ENCODE measurements at regions not wholly inside any gene's neighbourhood (a gene's known extent, or its start where the extent isn't known, plus 50 kb on each side); places are given as distances from the start of the nearest gene placed in this dataset.

GRCh38 chr7:8931906-8932646 is 498.7 kb downstream of the NXPH1 start:
- DNase-seq (ENCODE audit: low spot score) = no peak
- intact Hi-C loops (cut with DNase I) = no loop called here

- intact Hi-C loops (cut with DNase I) = no loop called here
- DNase-seq (ENCODE audit: low spot score) = no peak
Measured at GRCh38 chr7:8932751-8933150, 499.3 kb downstream of the NXPH1 start.

- DNase-seq (ENCODE audit: low spot score) = no peak
- intact Hi-C loops (cut with DNase I) = no loop called here
Measured at GRCh38 chr7:8937204-8937603, 503.8 kb downstream of the NXPH1 start.

DNA sequence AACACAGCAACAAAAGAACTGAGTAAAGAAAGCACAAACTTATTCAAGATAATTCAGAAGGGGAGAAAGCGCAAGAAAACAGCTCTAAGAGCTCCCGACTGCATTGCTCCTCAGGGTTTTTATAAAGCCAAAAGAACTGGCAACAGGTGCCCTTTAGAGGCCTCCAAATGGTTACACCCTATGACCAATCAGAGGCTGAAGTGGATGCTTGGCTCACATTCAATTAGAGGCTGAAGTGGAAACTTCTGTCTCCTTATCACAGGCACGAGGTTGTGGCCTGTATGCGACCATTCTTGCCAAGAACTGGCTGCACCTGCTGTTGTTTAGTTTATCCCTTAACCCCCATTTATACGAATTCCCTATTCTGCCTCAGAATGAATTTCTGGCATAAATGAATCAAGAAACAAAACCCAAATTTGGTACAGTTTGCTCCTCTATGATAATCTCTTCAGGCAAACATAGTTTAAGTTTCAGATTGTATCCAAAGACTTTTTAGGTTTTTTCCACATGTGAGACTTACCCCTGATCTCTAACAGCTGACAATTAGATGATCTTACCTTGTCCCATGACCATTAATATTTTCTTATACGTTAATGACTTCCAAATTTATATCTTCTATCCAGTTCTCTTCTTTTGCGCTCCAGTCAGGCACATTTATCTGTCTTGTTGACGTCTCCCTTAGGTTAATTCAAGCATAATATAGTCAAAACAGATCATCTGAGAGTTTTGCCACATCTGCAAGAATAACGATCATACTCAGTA is 504.8 kb downstream of the NXPH1 start:
- DNase-seq (ENCODE audit: low spot score) = no peak
- intact Hi-C loops (cut with DNase I) = no loop called here

DNA sequence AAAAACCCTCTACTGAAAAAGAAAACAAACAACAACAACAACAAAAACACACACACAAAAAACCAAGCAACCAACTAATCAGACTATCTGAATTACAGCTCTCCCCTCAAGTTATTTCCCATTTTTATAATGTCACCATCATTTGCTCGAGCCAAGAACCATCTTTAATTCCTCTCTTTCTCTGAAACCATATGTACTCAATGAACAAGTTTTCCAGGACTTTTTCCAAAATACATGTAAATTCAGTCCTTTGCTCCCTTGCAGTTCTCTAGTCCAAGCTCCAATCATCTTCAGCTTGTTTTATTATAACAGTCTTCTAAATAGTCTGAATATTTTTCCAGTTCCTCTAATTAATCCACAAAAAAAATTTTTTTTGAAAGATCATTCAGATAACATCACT is 506.0 kb downstream of the NXPH1 start:
- intact Hi-C loops (cut with DNase I) = no loop called here

GRCh38 chr7:8963722-8964121 is 530.3 kb downstream of the NXPH1 start:
- intact Hi-C loops (cut with DNase I) = loop anchor here in 1 of 2 donors (5.0 kb wide), 1 partner anchor 501 kb away; no protein-coding TSS in a partner anchor
- DNase-seq (ENCODE audit: low spot score) = no peak

More for the DNA sequence above, 506.0 kb downstream of the NXPH1 start:
- DNase-seq (ENCODE audit: low spot score) = no peak

GRCh38 chr7:8965177-8965576 is 531.8 kb downstream of the NXPH1 start:
- intact Hi-C loops (cut with DNase I) = no loop called here
- no peak for DNase-seq (ENCODE audit: low spot score)

DNA sequence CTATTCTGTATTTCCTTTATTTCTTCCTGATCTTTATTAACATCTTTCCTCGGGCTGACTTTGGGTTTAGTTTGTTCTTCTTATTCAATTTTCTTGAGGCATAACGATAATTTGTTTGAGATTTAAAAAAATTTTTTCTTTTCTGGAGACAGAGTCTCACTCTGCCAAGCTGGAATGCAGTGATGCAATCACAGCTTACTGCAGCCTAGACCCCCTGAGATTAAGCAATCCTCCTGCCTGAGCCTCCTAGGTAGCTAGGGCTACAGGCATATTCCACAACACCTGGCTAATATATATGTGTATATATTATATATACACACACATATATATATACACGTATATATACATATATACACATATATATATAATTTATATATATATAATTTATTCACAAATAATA is 540.2 kb downstream of the NXPH1 start:
- intact Hi-C loops (cut with DNase I) = loop anchor here in 1 of 2 donors (5.0 kb wide), 1 partner anchor 581 kb away; no protein-coding TSS in a partner anchor
- DNase-seq (ENCODE audit: low spot score) = no peak

GRCh38 chr7:8975681-8976080 is 542.3 kb downstream of the NXPH1 start:
- intact Hi-C loops (cut with DNase I) = no loop called here
- DNase-seq (ENCODE audit: low spot score) = no peak

- no peak for DNase-seq (ENCODE audit: low spot score)
- intact Hi-C loops (cut with DNase I) = no loop called here
Measured at GRCh38 chr7:8982338-8982992, 549.1 kb downstream of the NXPH1 start.

DNA sequence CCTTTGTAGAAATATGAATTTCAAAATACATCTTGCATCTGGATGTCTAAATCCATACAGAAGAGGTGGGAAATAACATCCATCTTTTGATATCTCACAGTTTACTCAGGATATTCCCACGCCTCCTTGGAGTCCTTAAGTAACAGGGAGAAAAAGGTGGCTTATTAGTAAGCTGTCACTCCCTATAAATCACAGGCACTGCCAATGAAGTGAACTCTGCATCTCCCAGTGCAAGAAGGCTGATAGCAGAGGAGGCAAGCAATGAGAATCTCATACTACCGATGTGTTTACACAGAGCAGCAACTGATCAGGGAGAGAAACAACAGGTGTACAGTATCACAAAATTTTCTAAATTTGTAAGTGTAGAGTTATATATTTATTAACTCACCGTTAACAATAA is 551.8 kb downstream of the NXPH1 start:
- intact Hi-C loops (cut with DNase I) = no loop called here
- DNase-seq (ENCODE audit: low spot score) = no peak

GRCh38 chr7:8988267-8988666 is 554.9 kb downstream of the NXPH1 start:
- no peak for DNase-seq (ENCODE audit: low spot score)
- intact Hi-C loops (cut with DNase I) = no loop called here

- no peak for DNase-seq (ENCODE audit: low spot score)
- intact Hi-C loops (cut with DNase I) = no loop called here
Measured at GRCh38 chr7:8991159-8991558, 557.8 kb downstream of the NXPH1 start.

GRCh38 chr7:8998762-8999161 is 565.4 kb downstream of the NXPH1 start:
- intact Hi-C loops (cut with DNase I) = no loop called here
- DNase-seq (ENCODE audit: low spot score) = no peak

- no peak for DNase-seq (ENCODE audit: low spot score)
- intact Hi-C loops (cut with DNase I) = no loop called here
Measured at GRCh38 chr7:9013940-9014339, 580.5 kb downstream of the NXPH1 start.

DNA sequence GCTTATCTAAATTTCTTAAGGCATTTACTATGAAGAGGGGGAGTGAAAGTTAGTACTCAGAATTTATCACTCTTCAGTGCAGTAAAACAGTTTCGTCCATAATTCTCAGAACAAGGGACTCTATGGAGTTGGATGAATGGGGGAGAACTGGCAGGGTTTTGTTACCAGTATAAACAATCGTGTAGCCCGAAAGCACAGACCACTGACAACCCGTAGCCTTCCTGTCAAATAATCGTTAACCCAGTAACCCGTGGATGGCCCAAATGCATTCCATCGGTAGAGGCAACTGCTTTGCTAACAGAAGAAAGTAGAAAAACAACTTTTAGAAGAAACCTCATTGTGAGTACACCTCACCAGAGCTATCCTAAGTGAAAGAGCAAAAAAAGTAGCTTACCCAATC is 583.9 kb downstream of the NXPH1 start:
- intact Hi-C loops (cut with DNase I) = no loop called here

GRCh38 chr7:9022456-9022855 is 589.0 kb downstream of the NXPH1 start:
- no peak for DNase-seq (ENCODE audit: low spot score)

More for the DNA sequence above, 583.9 kb downstream of the NXPH1 start:
- no peak for DNase-seq (ENCODE audit: low spot score)

GRCh38 chr7:9023675-9024294 is 590.4 kb downstream of the NXPH1 start:
- intact Hi-C loops (cut with DNase I) = no loop called here
- DNase-seq (ENCODE audit: low spot score) = no peak

More at GRCh38 chr7:9022456-9022855, 589.0 kb downstream of the NXPH1 start:
- intact Hi-C loops (cut with DNase I) = no loop called here

- no peak for DNase-seq (ENCODE audit: low spot score)
Measured at GRCh38 chr7:9026121-9026520, 592.7 kb downstream of the NXPH1 start.

GRCh38 chr7:9028012-9028411 is 594.6 kb downstream of the NXPH1 start:
- no peak for DNase-seq (ENCODE audit: low spot score)
- intact Hi-C loops (cut with DNase I) = no loop called here

More at GRCh38 chr7:9026121-9026520, 592.7 kb downstream of the NXPH1 start:
- intact Hi-C loops (cut with DNase I) = no loop called here
